DND-41 (cell line): ENCODE measurements at regions not wholly inside any gene's neighbourhood (a gene's known extent, or its start where the extent isn't known, plus 50 kb on each side); places are given as distances from the start of the nearest gene placed in this dataset.

ENCODE experiments used
- ATAC-seq: fragments of 200-7000 bp; cut with Tn5 transposase; 3 replicates; pipeline ENCODE4 v1.9.1; 2021; ENCODE audit warnings: low read depth; ENCODE audit not compliant: insufficient read depth
- DNase-seq: peaks from one replicate; pipeline ENCODE4 v3.0.0-alpha.2; 2020
- H2AFZ ChIP-seq: 2 replicates; pipeline ENCODE4 v1.6.0; 2012; ENCODE audit warnings: low read depth, low read length
- H3K27ac ChIP-seq: 2 replicates; pipeline ENCODE4 v1.5.1; 2012; ENCODE audit warnings: low read length, inconsistent platforms
- H3K27me3 ChIP-seq: fragments of 200-600 bp; sonication (generic); 2 replicates; pipeline ENCODE4 v1.6.0; 2012; ENCODE audit warnings: low read length, mild to moderate bottlenecking, inconsistent platforms; ENCODE audit not compliant: insufficient read depth, poor library complexity
- H3K36me3 ChIP-seq: 2 replicates; pipeline ENCODE4 v1.5.1; 2012; ENCODE audit warnings: low read length, inconsistent platforms; ENCODE audit not compliant: insufficient read depth
- H3K4me1 ChIP-seq: 2 replicates; pipeline ENCODE4 v1.5.1; 2012; ENCODE audit warnings: mild to moderate bottlenecking, low read length; ENCODE audit not compliant: insufficient read depth
- H3K4me2 ChIP-seq: 2 replicates; pipeline ENCODE4 v1.6.0; 2012; ENCODE audit warnings: mild to moderate bottlenecking, moderate library complexity, low read length, inconsistent platforms; ENCODE audit not compliant: insufficient read depth
- H3K4me3 ChIP-seq, 2 experiments: fragments of 200-600 bp in 1 of 2; shearing (Covaris generic) in 1 of 2; 2 replicates each; pipeline ENCODE4 v1.5.1; 2012 to 2016; ENCODE audit warnings: inconsistent platforms in 2 of 2, low read length in 2 of 2, mild to moderate bottlenecking in 2 of 2, low read depth in 1 of 2, moderate library complexity in 1 of 2
- H3K79me2 ChIP-seq: 2 replicates; pipeline ENCODE4 v1.6.0; 2012; ENCODE audit warnings: low read length, inconsistent platforms; ENCODE audit not compliant: insufficient read depth
- H3K9ac ChIP-seq: 2 replicates; pipeline ENCODE4 v1.6.0; 2012; ENCODE audit warnings: low read depth, mild to moderate bottlenecking, inconsistent platforms, low read length, moderate library complexity
- H3K9me3 ChIP-seq: 2 replicates; pipeline ENCODE4 v1.5.1; 2012; ENCODE audit warnings: low read length, moderate library complexity, mild to moderate bottlenecking, inconsistent platforms; ENCODE audit not compliant: insufficient read depth, severe bottlenecking
- H4K20me1 ChIP-seq: 2 replicates; pipeline ENCODE4 v1.6.0; 2012; ENCODE audit warnings: low read length; ENCODE audit not compliant: insufficient read depth
- EZH2 ChIP-seq: IDR thresholded peaks from 3 replicates; pipeline ENCODE4 v1.6.1; 2012; ENCODE audit warnings: borderline replicate concordance, low read depth, mild to moderate bottlenecking, moderate library complexity, low read length, inconsistent platforms; ENCODE audit not compliant: severe bottlenecking
- TF ChIP-seq, protein P1 (sequence below): IDR thresholded peaks from 2 replicates; pipeline ENCODE4 v1.5.1; 2012; ENCODE audit warnings: borderline replicate concordance, low read length, moderate library complexity, mild to moderate bottlenecking; ENCODE audit not compliant: poor library complexity, severe bottlenecking; ENCODE audit errors: extremely low read depth

- DNase-seq (no peak), ATAC-seq (no peak)
- no peaks in the 10 kb centered on the region for H3K4me1 ChIP-seq
- no peaks in the 10 kb centered on the region for H3K9me3 ChIP-seq
- H2AFZ ChIP-seq, result no peak overlapping the region
- H3K4me3 ChIP-seq, result no peak overlapping the region
- no peak overlapping the region for H3K27ac ChIP-seq
- TF ChIP-seq, protein P1, sequence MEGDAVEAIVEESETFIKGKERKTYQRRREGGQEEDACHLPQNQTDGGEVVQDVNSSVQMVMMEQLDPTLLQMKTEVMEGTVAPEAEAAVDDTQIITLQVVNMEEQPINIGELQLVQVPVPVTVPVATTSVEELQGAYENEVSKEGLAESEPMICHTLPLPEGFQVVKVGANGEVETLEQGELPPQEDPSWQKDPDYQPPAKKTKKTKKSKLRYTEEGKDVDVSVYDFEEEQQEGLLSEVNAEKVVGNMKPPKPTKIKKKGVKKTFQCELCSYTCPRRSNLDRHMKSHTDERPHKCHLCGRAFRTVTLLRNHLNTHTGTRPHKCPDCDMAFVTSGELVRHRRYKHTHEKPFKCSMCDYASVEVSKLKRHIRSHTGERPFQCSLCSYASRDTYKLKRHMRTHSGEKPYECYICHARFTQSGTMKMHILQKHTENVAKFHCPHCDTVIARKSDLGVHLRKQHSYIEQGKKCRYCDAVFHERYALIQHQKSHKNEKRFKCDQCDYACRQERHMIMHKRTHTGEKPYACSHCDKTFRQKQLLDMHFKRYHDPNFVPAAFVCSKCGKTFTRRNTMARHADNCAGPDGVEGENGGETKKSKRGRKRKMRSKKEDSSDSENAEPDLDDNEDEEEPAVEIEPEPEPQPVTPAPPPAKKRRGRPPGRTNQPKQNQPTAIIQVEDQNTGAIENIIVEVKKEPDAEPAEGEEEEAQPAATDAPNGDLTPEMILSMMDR, result peak; percentile 22
- TF ChIP-seq EZH2, result no peak
- H3K9ac ChIP-seq, result no peak overlapping the region
- no peaks in the 10 kb centered on the region for H3K36me3 ChIP-seq
- H4K20me1 ChIP-seq, result no peaks in the 10 kb centered on the region
- no peaks in the 10 kb centered on the region for H3K79me2 ChIP-seq
- H3K27me3 ChIP-seq, result no peaks in the 10 kb centered on the region
- H3K4me2 ChIP-seq, result no peak overlapping the region
Observed at GRCh38 chr18:40413160-40413559, 1541.9 kb upstream of the PIK3C3 start.

GRCh38 chr18:40412410-40412809, 1542.6 kb upstream of the PIK3C3 start:
- H4K20me1 ChIP-seq, result no peaks in the 10 kb centered on the region
- TF ChIP-seq, protein P1, result no peak
- TF ChIP-seq EZH2, result no peak
- DNase-seq, result no peak
- H3K36me3 ChIP-seq, result no peaks in the 10 kb centered on the region
- H3K27me3 ChIP-seq, result no peaks in the 10 kb centered on the region
- ATAC-seq, result no peak
- no peak overlapping the region for H3K4me2 ChIP-seq
- no peaks in the 10 kb centered on the region for H3K9me3 ChIP-seq
- no peak overlapping the region for H2AFZ ChIP-seq
- H3K27ac ChIP-seq, result no peak overlapping the region
- no peak overlapping the region for H3K4me3 ChIP-seq
- H3K79me2 ChIP-seq, result no peaks in the 10 kb centered on the region
- H3K9ac ChIP-seq, result no peak overlapping the region
- no peaks in the 10 kb centered on the region for H3K4me1 ChIP-seq

DNA sequence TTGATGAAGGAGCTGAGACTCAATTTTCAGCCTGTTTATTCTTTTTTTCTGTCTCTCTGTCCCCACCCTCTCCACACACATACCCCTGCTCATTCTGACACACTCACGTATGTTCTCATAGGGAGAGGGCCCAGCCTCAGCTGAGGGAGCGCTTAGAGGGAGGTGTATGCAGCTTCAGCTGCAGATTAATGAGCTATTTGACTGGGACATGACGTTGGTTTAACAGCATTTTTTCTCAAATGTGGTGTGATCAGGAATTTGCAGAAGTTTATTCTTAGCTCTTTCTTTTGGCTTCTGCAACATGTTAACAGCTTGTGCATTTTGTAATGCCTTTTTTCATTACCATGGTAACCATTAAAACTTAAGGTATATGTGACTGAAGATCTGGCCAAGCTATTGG, 1547.1 kb upstream of the PIK3C3 start:
- Histone ChIP-seq H3K27ac (no peak overlapping the region), H4K20me1 (no peaks in the 10 kb centered on the region), H3K9me3 (no peaks in the 10 kb centered on the region), H3K9ac (no peak overlapping the region), H3K36me3 (no peaks in the 10 kb centered on the region), H3K79me2 (no peaks in the 10 kb centered on the region), H3K4me1 (no peaks in the 10 kb centered on the region), H2AFZ (no peak overlapping the region), H3K27me3 (no peaks in the 10 kb centered on the region), H3K4me2 (no peak overlapping the region), H3K4me3 (no peak overlapping the region)
- TF ChIP-seq EZH2, result no peak
- TF ChIP-seq, protein P1, result no peak
- ATAC-seq, result no peak
- no peak for DNase-seq

DNA sequence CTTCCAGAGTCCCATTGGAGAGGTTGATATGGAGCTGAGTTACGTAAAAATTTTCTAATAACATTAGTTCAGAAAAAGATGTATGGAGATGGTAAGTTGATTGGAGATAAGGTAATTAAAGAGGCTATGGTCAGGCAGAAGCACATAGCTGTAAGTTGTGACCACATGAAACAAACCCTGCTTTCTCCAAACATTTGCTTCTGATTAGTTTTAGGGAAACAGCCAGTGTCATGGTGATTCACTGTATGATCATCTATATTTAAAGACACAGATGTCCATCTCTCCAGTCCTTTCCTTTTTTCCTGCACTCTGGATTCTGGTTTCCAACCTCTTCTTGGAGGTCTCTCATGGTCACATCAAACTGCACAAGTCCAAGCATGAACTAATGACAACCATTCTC, 1550.8 kb upstream of the PIK3C3 start:
- Histone ChIP-seq H3K27me3 (no peaks in the 10 kb centered on the region), H3K79me2 (no peaks in the 10 kb centered on the region), H2AFZ (no peak overlapping the region), H4K20me1 (no peaks in the 10 kb centered on the region), H3K36me3 (no peaks in the 10 kb centered on the region), H3K4me3 (no peak overlapping the region), H3K27ac (no peak overlapping the region), H3K4me2 (no peak overlapping the region), H3K9ac (no peak overlapping the region), H3K9me3 (no peaks in the 10 kb centered on the region), H3K4me1 (no peaks in the 10 kb centered on the region)
- DNase-seq (no peak), ATAC-seq (no peak)
- TF ChIP-seq, protein P1, result no peak
- TF ChIP-seq EZH2, result no peak
